ENCODE measurements at regions not wholly inside any gene's neighbourhood (a gene's known extent, or its start where the extent isn't known, plus 50 kb on each side); places are given as distances from the start of the nearest gene placed in this dataset.
A peak's percentile ranks its signal among the peaks of the same experiment; 100 is the strongest.
"Not testable (repeated sequence)": the region's sequence is repeated elsewhere in the genome, so short reads cannot be mapped to it uniquely, and the experiment has no call there.

- DNase-seq: no peak
Observed at GRCh38 chr18:51525453-51526225, 328.2 kb upstream of the MEX3C start.

- no peak for DNase-seq
Observed at GRCh38 chr18:51527826-51528225, 330.3 kb upstream of the MEX3C start.

- DNase-seq: no peak
Observed at GRCh38 chr18:51531501-51531900, 334.0 kb upstream of the MEX3C start.

- peak; percentile 10 for DNase-seq
Observed at GRCh38 chr18:51537487-51537886, 340.0 kb upstream of the MEX3C start.

GRCh38 chr18:51540562-51540961 lies 343.1 kb upstream of the MEX3C start:
- DNase-seq: no peak

- DNase-seq: peak; percentile 26
Observed at GRCh38 chr18:51541230-51541629, 343.7 kb upstream of the MEX3C start.

- DNase-seq: no peak
Observed at GRCh38 chr18:51543658-51544155, 346.2 kb upstream of the MEX3C start.

GRCh38 chr18:51545446-51545845 lies 348.0 kb upstream of the MEX3C start:
- no peak for DNase-seq

GRCh38 chr18:51559198-51559901 lies 361.9 kb upstream of the MEX3C start:
- no peak for DNase-seq

- DNase-seq: no peak
Observed at GRCh38 chr18:51559902-51560287, 362.4 kb upstream of the MEX3C start.

- no peak for DNase-seq
Observed at GRCh38 chr18:51561821-51562220, 364.3 kb upstream of the MEX3C start.

GRCh38 chr18:51562866-51563265 lies 365.4 kb upstream of the MEX3C start:
- DNase-seq: no peak

- DNase-seq: no peak
Observed at GRCh38 chr18:51563396-51563795, 365.9 kb upstream of the MEX3C start.

GRCh38 chr18:51568151-51568550 lies 370.7 kb upstream of the MEX3C start:
- DNase-seq: no peak

GRCh38 chr18:51569153-51569552 lies 371.7 kb upstream of the MEX3C start:
- no peak for DNase-seq

GRCh38 chr18:51569561-51569960 lies 372.1 kb upstream of the MEX3C start:
- DNase-seq: no peak

- DNase-seq: not testable (repeated sequence)
Observed at GRCh38 chr18:51570071-51570470, 372.6 kb upstream of the MEX3C start.

- DNase-seq: not testable (repeated sequence)
Observed at GRCh38 chr18:51573886-51574285, 376.4 kb upstream of the MEX3C start.

- DNase-seq: no peak
Observed at GRCh38 chr18:51575171-51575570, 377.7 kb upstream of the MEX3C start.

- no peak for DNase-seq
Observed at GRCh38 chr18:51578406-51578980, 381.0 kb upstream of the MEX3C start.

- DNase-seq: no peak
Observed at GRCh38 chr18:51580580-51580979, 383.1 kb upstream of the MEX3C start.

GRCh38 chr18:51582551-51582950 lies 385.1 kb upstream of the MEX3C start:
- no peak for DNase-seq

- DNase-seq: no peak
Observed at GRCh38 chr18:51588616-51589015, 391.1 kb upstream of the MEX3C start.

GRCh38 chr18:51593931-51594330 lies 396.4 kb upstream of the MEX3C start:
- no peak for DNase-seq
